SK-N-SH (cell line): ENCODE measurements at regions not wholly inside any gene's neighbourhood (a gene's known extent, or its start where the extent isn't known, plus 50 kb on each side); places are given as distances from the start of the nearest gene placed in this dataset.
A peak's percentile ranks its signal among the peaks of the same experiment; 100 is the strongest.

Experiments used
- CTCF ChIA-PET: fragments of 300-600, 350-600 bp; formaldehyde crosslinking; extraction: SDS; loops from one replicate; lab custom pipeline; 2021; lab: Yijun Ruan, JAX
- POLR2A ChIA-PET: fragments of 350-600 bp; sonication (Branson Sonifier 250); formaldehyde crosslinking; extraction: SDS; loops from one replicate; lab custom pipeline; 2020; ENCODE audit warnings: antibody characterized with exemption, inconsistent platforms; lab: Yijun Ruan, JAX
- DNase-seq: peaks from one replicate; pipeline ENCODE4 v3.0.0; 2012
- H2AFZ ChIP-seq: fragments of 200-600 bp; sonication (generic); 2 replicates; pipeline ENCODE4 v1.8.1; 2016; ENCODE audit warnings: antibody characterized with exemption, mild to moderate bottlenecking, low read depth
- H3F3A ChIP-seq: fragments of 200-600 bp; sonication (generic); replicated peaks from 2 replicates; pipeline ENCODE3; 2016; ENCODE audit warnings: antibody characterized with exemption, mild to moderate bottlenecking; ENCODE audit not compliant: insufficient read depth
- H3K27ac ChIP-seq, 2 experiments: fragments of 200-500 bp in 1 of 2; fragments of 200-600 bp in 1 of 2; sonication (Bioruptor generic) in 1 of 2; sonication (generic), shearing (Covaris generic) in 1 of 2; 2 replicates each; pipeline versions ENCODE4 v1.5.1 to v1.6.1; 2014 to 2016; ENCODE audit warnings: low read depth in 2 of 2, inconsistent platforms in 1 of 2, low read length in 1 of 2, mild to moderate bottlenecking in 1 of 2, mixed read lengths in 1 of 2
- H3K27me3 ChIP-seq: fragments of 200-600 bp; sonication (generic), shearing (Covaris generic); 2 replicates; pipeline ENCODE4 v1.6.1; 2016; ENCODE audit warnings: mixed run types; ENCODE audit not compliant: insufficient read depth
- H3K36me3 ChIP-seq, 2 experiments: fragments of 200-500 bp in 1 of 2; fragments of 200-600 bp in 1 of 2; sonication (Bioruptor generic) in 1 of 2; sonication (generic) in 1 of 2; replicated peaks in 1 of 2; 2 replicates each; pipeline versions ENCODE3 to v1.5.1; 2014 to 2016; ENCODE audit warnings: low read length in 1 of 2, mild to moderate bottlenecking in 1 of 2; ENCODE audit not compliant: insufficient read depth in 2 of 2, control insufficient read depth in 1 of 2
- H3K4me1 ChIP-seq, 2 experiments: fragments of 200-500 bp in 1 of 2; fragments of 200-600 bp in 1 of 2; sonication (Bioruptor generic) in 1 of 2; sonication (generic), shearing (Covaris generic) in 1 of 2; 2 replicates each; pipeline versions ENCODE4 v1.5.1 to v1.6.1; 2014 to 2016; ENCODE audit warnings: low read depth in 1 of 2, low read length in 1 of 2, mixed run types in 1 of 2; ENCODE audit not compliant: insufficient read depth in 2 of 2, control insufficient read depth in 1 of 2
- H3K4me2 ChIP-seq: fragments of 200-600 bp; sonication (generic), shearing (Covaris generic); 2 replicates; pipeline ENCODE4 v1.6.1; 2017; ENCODE audit warnings: mixed run types
- H3K4me3 ChIP-seq, 2 experiments: fragments of 200-500 bp in 1 of 2; fragments of 200-600 bp in 1 of 2; sonication (Bioruptor generic) in 1 of 2; sonication (generic), shearing (Covaris generic) in 1 of 2; 2 replicates each; pipeline versions ENCODE4 v1.5.1 to v1.8.1; 2014 to 2016; ENCODE audit warnings: low read depth in 2 of 2, inconsistent platforms in 1 of 2, low read length in 1 of 2, mild to moderate bottlenecking in 1 of 2, mixed read lengths in 1 of 2, moderate library complexity in 1 of 2
- H3K79me2 ChIP-seq: fragments of 200-600 bp; sonication (generic); 2 replicates; pipeline ENCODE4 v1.8.1; 2017; ENCODE audit warnings: mild to moderate bottlenecking; ENCODE audit not compliant: insufficient read depth
- H3K9ac ChIP-seq: fragments of 200-600 bp; sonication (generic); 2 replicates; pipeline ENCODE4 v1.6.1; 2017; ENCODE audit warnings: mixed run types
- H3K9me2 ChIP-seq: fragments of 200-600 bp; sonication (generic); 2 replicates; pipeline ENCODE4 v1.6.1; 2017; ENCODE audit warnings: mixed run types
- H3K9me3 ChIP-seq: fragments of 200-600 bp; sonication (generic); 2 replicates; pipeline ENCODE4 v1.6.1; 2017; ENCODE audit warnings: mixed run types, mild to moderate bottlenecking, moderate library complexity
- H4K20me1 ChIP-seq: fragments of 200-600 bp; sonication (generic); 2 replicates; pipeline ENCODE4 v1.6.1; 2017; ENCODE audit warnings: mild to moderate bottlenecking, mixed run types; ENCODE audit not compliant: insufficient read depth
- CHD2 ChIP-seq: fragments of 150-350 bp; IDR thresholded peaks from 2 replicates; pipeline ENCODE4 v1.6.1; 2018; ENCODE audit warnings: low read length; ENCODE audit not compliant: partially characterized antibody
- ELF1 ChIP-seq: IDR thresholded peaks from 2 replicates; pipeline ENCODE4 v1.4.0; 2012
- EP300 ChIP-seq, 2 experiments: IDR thresholded peaks; 2 replicates each; pipeline versions ENCODE4 v1.4.0 to v1.6.1; 2012; ENCODE audit warnings: borderline replicate concordance in 1 of 2, low read depth in 1 of 2, low read length in 1 of 2
- EZH2phosphoT487 ChIP-seq: fragments of 200-600 bp; sonication (generic); IDR thresholded peaks from 2 replicates; pipeline ENCODE4 v1.6.1; 2017; ENCODE audit warnings: low read depth, mixed run types, mild to moderate bottlenecking, antibody characterized with exemption, moderate library complexity, borderline replicate concordance
- FOSL2 ChIP-seq: IDR thresholded peaks from 2 replicates; pipeline ENCODE4 v1.4.0; 2012; ENCODE audit warnings: low read depth, mild to moderate bottlenecking, moderate library complexity, borderline replicate concordance
- FOXM1 ChIP-seq: IDR thresholded peaks from 2 replicates; pipeline ENCODE4 v1.4.0; 2012; ENCODE audit warnings: low read depth, mild to moderate bottlenecking
- GABPA ChIP-seq: IDR thresholded peaks from 2 replicates; pipeline ENCODE4 v1.4.0; 2012; ENCODE audit warnings: low read depth, mild to moderate bottlenecking
- GATA2 ChIP-seq: sonication (generic); formaldehyde crosslinking; IDR thresholded peaks from 2 replicates; pipeline ENCODE4 v1.5.0; 2020; ENCODE audit warnings: mild to moderate bottlenecking, missing genetic modification reagents
- JUND ChIP-seq: IDR thresholded peaks from 2 replicates; pipeline ENCODE4 v1.4.0; 2012
- MEF2A ChIP-seq: IDR thresholded peaks from 2 replicates; pipeline ENCODE4 v1.4.0; 2012; ENCODE audit warnings: low read depth, borderline replicate concordance
- MXI1 ChIP-seq: IDR thresholded peaks from 2 replicates; pipeline ENCODE4 v1.6.1; 2012; ENCODE audit warnings: mild to moderate bottlenecking, low read depth, low read length, improper control_type of control experiment
- NFIC ChIP-seq: IDR thresholded peaks from 2 replicates; pipeline ENCODE4 v1.4.0; 2012; ENCODE audit warnings: borderline replicate concordance
- NRF1 ChIP-seq: IDR thresholded peaks from 2 replicates; pipeline ENCODE4 v1.6.1; 2012; ENCODE audit warnings: low read depth, mild to moderate bottlenecking, low read length
- POLR2AphosphoS5 ChIP-seq: IDR thresholded peaks from 2 replicates; pipeline ENCODE4 v1.6.1; 2012; ENCODE audit warnings: low read depth, low read length
- RAD21 ChIP-seq: IDR thresholded peaks from 2 replicates; pipeline ENCODE4 v1.6.1; 2012; ENCODE audit warnings: mild to moderate bottlenecking, low read length
- RCOR1 ChIP-seq: fragments of 150-350 bp; IDR thresholded peaks from 2 replicates; pipeline ENCODE4 v1.6.1; 2017; ENCODE audit warnings: antibody characterized with exemption, low read length
- SMC3 ChIP-seq: IDR thresholded peaks from 2 replicates; pipeline ENCODE4 v1.6.1; 2012; ENCODE audit warnings: low read depth, low read length, improper control_type of control experiment
- TAF1 ChIP-seq: IDR thresholded peaks from 2 replicates; pipeline ENCODE4 v1.6.1; 2012; ENCODE audit warnings: low read depth, mild to moderate bottlenecking, low read length, moderate library complexity, borderline replicate concordance
- TEAD4 ChIP-seq: IDR thresholded peaks from 2 replicates; pipeline ENCODE4 v1.4.0; 2012; ENCODE audit warnings: mild to moderate bottlenecking, borderline replicate concordance; ENCODE audit not compliant: insufficient read depth
- USF1 ChIP-seq: IDR thresholded peaks from 2 replicates; pipeline ENCODE4 v1.4.0; 2012; ENCODE audit warnings: low read depth, borderline replicate concordance
- WGBS: methylation state at CpG from one replicate; pipeline ENCODE4 v1.1.6; 2017; ENCODE audit warnings: low lambda C conversion rate; 5-methylcytosine and 5-hydroxymethylcytosine counted together
- TF ChIP-seq, protein P1 (sequence below): IDR thresholded peaks from 2 replicates; pipeline ENCODE4 v1.6.1; 2012; ENCODE audit warnings: mild to moderate bottlenecking, low read depth, low read length, moderate library complexity
- TF ChIP-seq, protein P2 (sequence below): fragments of 200-600 bp; sonication (generic); IDR thresholded peaks from 2 replicates; pipeline ENCODE4 v1.6.1; 2017; ENCODE audit warnings: antibody characterized with exemption, mild to moderate bottlenecking, moderate library complexity
- TF ChIP-seq, protein P3 (sequence below): IDR thresholded peaks from 2 replicates; pipeline ENCODE4; 2012
- TF ChIP-seq, protein P4 (sequence below): fragments of 150-350 bp; IDR thresholded peaks from 2 replicates; pipeline ENCODE4 v1.6.1; 2017; ENCODE audit warnings: antibody characterized with exemption, low read length, low read depth, borderline replicate concordance

DNA sequence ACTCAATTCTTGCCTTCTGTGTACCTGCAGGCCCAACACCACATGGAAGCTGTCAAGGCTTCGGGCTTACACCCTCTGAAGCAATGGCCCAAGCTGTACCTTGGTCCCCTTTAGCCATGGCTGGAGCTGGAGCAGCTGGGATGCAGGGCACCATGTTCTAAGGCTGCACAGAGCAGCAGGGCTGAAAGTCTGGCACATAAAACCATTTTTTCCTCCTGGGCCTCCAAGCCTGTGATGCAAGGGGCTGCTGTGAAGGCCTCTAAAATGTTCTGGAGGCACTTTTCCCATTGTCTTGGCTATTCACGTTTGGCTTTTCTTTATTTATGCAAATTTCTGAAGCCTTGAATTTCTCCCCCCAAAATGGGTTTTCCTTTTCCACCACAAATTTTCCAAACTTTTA lies 102.1 kb upstream of the SLC5A12 start (continued):
- TF ChIP-seq, protein P1, sequence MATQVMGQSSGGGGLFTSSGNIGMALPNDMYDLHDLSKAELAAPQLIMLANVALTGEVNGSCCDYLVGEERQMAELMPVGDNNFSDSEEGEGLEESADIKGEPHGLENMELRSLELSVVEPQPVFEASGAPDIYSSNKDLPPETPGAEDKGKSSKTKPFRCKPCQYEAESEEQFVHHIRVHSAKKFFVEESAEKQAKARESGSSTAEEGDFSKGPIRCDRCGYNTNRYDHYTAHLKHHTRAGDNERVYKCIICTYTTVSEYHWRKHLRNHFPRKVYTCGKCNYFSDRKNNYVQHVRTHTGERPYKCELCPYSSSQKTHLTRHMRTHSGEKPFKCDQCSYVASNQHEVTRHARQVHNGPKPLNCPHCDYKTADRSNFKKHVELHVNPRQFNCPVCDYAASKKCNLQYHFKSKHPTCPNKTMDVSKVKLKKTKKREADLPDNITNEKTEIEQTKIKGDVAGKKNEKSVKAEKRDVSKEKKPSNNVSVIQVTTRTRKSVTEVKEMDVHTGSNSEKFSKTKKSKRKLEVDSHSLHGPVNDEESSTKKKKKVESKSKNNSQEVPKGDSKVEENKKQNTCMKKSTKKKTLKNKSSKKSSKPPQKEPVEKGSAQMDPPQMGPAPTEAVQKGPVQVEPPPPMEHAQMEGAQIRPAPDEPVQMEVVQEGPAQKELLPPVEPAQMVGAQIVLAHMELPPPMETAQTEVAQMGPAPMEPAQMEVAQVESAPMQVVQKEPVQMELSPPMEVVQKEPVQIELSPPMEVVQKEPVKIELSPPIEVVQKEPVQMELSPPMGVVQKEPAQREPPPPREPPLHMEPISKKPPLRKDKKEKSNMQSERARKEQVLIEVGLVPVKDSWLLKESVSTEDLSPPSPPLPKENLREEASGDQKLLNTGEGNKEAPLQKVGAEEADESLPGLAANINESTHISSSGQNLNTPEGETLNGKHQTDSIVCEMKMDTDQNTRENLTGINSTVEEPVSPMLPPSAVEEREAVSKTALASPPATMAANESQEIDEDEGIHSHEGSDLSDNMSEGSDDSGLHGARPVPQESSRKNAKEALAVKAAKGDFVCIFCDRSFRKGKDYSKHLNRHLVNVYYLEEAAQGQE, result no peak
- no peak for TF ChIP-seq MEF2A
- TF ChIP-seq RAD21, result no peak
- TF ChIP-seq RCOR1, result no peak
- TF ChIP-seq MXI1, result no peak
- no peak for TF ChIP-seq GATA2 (CRISPR knock-in tag)
- TF ChIP-seq FOSL2, result no peak
- TF ChIP-seq NFIC, result no peak
- no peak for TF ChIP-seq NRF1

- Histone ChIP-seq H3K4me2 (no peak overlapping the region), H3K27ac (peak overlapping the region; percentile 46 to 64; a peak in 3 of 4 replicates), H3F3A (no peaks in the 10 kb centered on the region), H4K20me1 (no peaks in the 10 kb centered on the region), H3K9me2 (no peaks in the 10 kb centered on the region), H3K79me2 (no peaks in the 10 kb centered on the region), H3K4me1 (peaks cover 3 to 5% of the 10 kb centered on the region in 2 experiments; a peak in 3 of 4 replicates), H3K36me3 (no peaks in the 10 kb centered on the region), H3K9ac (no peak overlapping the region), H3K4me3 (no peak overlapping the region), H3K27me3 (no peaks in the 10 kb centered on the region), H2AFZ (peak overlapping the region; percentile 74), H3K9me3 (peaks cover 7% of the 10 kb centered on the region)
- WGBS, result 47% methylated on average over 10 of the region's 10 CpGs
- no peak for DNase-seq
- CTCF ChIA-PET, result interaction anchor here (0.6 to 1.3 kb wide), 2 partner anchors 21 to 1449 kb away, joined by 3 to 5 read pairs; no protein-coding TSS in a partner anchor
- POLR2A ChIA-PET, result no interaction called here
- no peak for TF ChIP-seq USF1
- no peak for TF ChIP-seq GABPA
- TF ChIP-seq MXI1, result no peak
- TF ChIP-seq JUND, result peak; percentile 65
- 0 out of 2 replicates have a peak, but pooled peaks have one; percentile 22 for TF ChIP-seq FOSL2
- TF ChIP-seq RCOR1, result peak; percentile 57; the same call in 1 of the 2 replicates
- peak; percentile 61 for TF ChIP-seq POLR2AphosphoS5
- no peak for TF ChIP-seq EZH2phosphoT487
- peak; percentile 17 for TF ChIP-seq CHD2
- no peak for TF ChIP-seq ELF1
- no peak for TF ChIP-seq SMC3
- TF ChIP-seq EP300 (IDR thresholded peaks at IDR 0.05; ENCODE audit: borderline replicate concordance in 1 of 2, low read depth in 1 of 2, low read length in 1 of 2), result peak; percentile 67 to 73; a peak in 3 of 4 replicates
- TF ChIP-seq, protein P2, sequence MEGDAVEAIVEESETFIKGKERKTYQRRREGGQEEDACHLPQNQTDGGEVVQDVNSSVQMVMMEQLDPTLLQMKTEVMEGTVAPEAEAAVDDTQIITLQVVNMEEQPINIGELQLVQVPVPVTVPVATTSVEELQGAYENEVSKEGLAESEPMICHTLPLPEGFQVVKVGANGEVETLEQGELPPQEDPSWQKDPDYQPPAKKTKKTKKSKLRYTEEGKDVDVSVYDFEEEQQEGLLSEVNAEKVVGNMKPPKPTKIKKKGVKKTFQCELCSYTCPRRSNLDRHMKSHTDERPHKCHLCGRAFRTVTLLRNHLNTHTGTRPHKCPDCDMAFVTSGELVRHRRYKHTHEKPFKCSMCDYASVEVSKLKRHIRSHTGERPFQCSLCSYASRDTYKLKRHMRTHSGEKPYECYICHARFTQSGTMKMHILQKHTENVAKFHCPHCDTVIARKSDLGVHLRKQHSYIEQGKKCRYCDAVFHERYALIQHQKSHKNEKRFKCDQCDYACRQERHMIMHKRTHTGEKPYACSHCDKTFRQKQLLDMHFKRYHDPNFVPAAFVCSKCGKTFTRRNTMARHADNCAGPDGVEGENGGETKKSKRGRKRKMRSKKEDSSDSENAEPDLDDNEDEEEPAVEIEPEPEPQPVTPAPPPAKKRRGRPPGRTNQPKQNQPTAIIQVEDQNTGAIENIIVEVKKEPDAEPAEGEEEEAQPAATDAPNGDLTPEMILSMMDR, result no peak
- TF ChIP-seq, protein P3, sequence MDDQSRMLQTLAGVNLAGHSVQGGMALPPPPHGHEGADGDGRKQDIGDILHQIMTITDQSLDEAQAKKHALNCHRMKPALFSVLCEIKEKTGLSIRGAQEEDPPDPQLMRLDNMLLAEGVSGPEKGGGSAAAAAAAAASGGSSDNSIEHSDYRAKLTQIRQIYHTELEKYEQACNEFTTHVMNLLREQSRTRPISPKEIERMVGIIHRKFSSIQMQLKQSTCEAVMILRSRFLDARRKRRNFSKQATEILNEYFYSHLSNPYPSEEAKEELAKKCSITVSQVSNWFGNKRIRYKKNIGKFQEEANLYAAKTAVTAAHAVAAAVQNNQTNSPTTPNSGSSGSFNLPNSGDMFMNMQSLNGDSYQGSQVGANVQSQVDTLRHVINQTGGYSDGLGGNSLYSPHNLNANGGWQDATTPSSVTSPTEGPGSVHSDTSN, result peak; percentile 88
- no peak for TF ChIP-seq TAF1
- 0 out of 2 replicates have a peak, but pooled peaks have one; percentile 52 for TF ChIP-seq FOXM1
- TF ChIP-seq, protein P4, sequence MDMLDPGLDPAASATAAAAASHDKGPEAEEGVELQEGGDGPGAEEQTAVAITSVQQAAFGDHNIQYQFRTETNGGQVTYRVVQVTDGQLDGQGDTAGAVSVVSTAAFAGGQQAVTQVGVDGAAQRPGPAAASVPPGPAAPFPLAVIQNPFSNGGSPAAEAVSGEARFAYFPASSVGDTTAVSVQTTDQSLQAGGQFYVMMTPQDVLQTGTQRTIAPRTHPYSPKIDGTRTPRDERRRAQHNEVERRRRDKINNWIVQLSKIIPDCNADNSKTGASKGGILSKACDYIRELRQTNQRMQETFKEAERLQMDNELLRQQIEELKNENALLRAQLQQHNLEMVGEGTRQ, result no peak
- TF ChIP-seq TEAD4, result peak; percentile 56; the same call in 1 of the 2 replicates
- no peak for TF ChIP-seq RAD21
- no peak for TF ChIP-seq NFIC
Observed at GRCh38 chr11:26827567-26828081, 105.8 kb upstream of the SLC5A12 start.
